CD4-positive, alpha-beta T cell (primary cell): ENCODE measurements at regions not wholly inside any gene's neighbourhood (a gene's known extent, or its start where the extent isn't known, plus 50 kb on each side); places are given as distances from the start of the nearest gene placed in this dataset.
A peak's percentile ranks its signal among the peaks of the same experiment; 100 is the strongest.

ENCODE experiments used
- ATAC-seq: fragments of 200-7000 bp; cut with Tn5 transposase; one replicate; pipeline ENCODE4 v1.10.0; 2022; ENCODE audit warnings: mild to moderate bottlenecking; ENCODE audit not compliant: poor library complexity
- CTCF ChIA-PET: fragments of 350-600 bp; sonication (Branson Sonifier 250); formaldehyde crosslinking; loops from one replicate; lab custom pipeline; 2021; ENCODE audit warnings: antibody characterized with exemption, inconsistent platforms; lab: Charles Lee
- POLR2A ChIA-PET: fragments of 350-600 bp; sonication (Branson Sonifier 250); formaldehyde crosslinking; loops from one replicate; lab custom pipeline; 2021; ENCODE audit warnings: antibody characterized with exemption, inconsistent platforms; lab: Charles Lee
- DNase-seq, 14 experiments: peaks; one replicate each; pipeline ENCODE4 v3.0.0-alpha.2; 2013 to 2020; ENCODE audit warnings: mixed read lengths in 2 of 14
- H3K27ac ChIP-seq, 2 donors: one replicate each; pipeline versions ENCODE4 v1.5.1 to v1.7.0; 2013; ENCODE audit warnings: low read length in 2 of 2, low read depth in 1 of 2, mild to moderate bottlenecking in 1 of 2
- H3K27me3 ChIP-seq, 2 experiments: 1 replicate in 1 of 2; 2 replicates in 1 of 2; pipeline versions ENCODE4 v1.6.1 to v1.7.0; 2013; ENCODE audit warnings: low read length in 2 of 2, control low read depth in 1 of 2, mild to moderate bottlenecking in 1 of 2, moderate library complexity in 1 of 2; ENCODE audit not compliant: insufficient read depth in 2 of 2, control insufficient read depth in 1 of 2
- H3K36me3 ChIP-seq: one replicate; pipeline ENCODE4 v1.6.1; 2013; ENCODE audit warnings: low read length, control low read depth; ENCODE audit not compliant: insufficient read depth
- H3K4me1 ChIP-seq: one replicate; pipeline ENCODE4 v1.6.1; 2013; ENCODE audit warnings: low read length, control low read depth; ENCODE audit not compliant: insufficient read depth
- H3K4me3 ChIP-seq: one replicate; pipeline ENCODE4 v1.5.1; 2013; ENCODE audit warnings: mild to moderate bottlenecking, low read length, moderate library complexity
- H3K9me3 ChIP-seq, 2 experiments: 1 replicate in 1 of 2; 2 replicates in 1 of 2; pipeline versions ENCODE4 v1.6.1 to v1.7.0; 2013; ENCODE audit warnings: low read length in 2 of 2, mild to moderate bottlenecking in 2 of 2, control low read depth in 1 of 2, moderate library complexity in 1 of 2; ENCODE audit not compliant: control insufficient read depth in 1 of 2, insufficient read depth in 1 of 2
- H3K27ac Mint-ChIP-seq: one replicate; pipeline ENCODE4 v1.8.0; 2020; ENCODE audit warnings: mixed read lengths
- H3K27me3 Mint-ChIP-seq: one replicate; pipeline ENCODE4 v1.8.0; 2021; ENCODE audit warnings: mixed read lengths
- H3K36me3 Mint-ChIP-seq: one replicate; pipeline ENCODE4 v1.8.0; 2021; ENCODE audit warnings: low read depth, mixed read lengths
- H3K4me1 Mint-ChIP-seq: one replicate; pipeline ENCODE4 v1.8.0; 2021; ENCODE audit warnings: low read depth, mixed read lengths
- H3K4me3 Mint-ChIP-seq: one replicate; pipeline ENCODE4 v1.8.0; 2020; ENCODE audit warnings: mild to moderate bottlenecking, mixed read lengths
- H3K9me3 Mint-ChIP-seq: one replicate; pipeline ENCODE4 v1.8.0; 2020; ENCODE audit warnings: mixed read lengths
- intact Hi-C, 2 experiments: fragments of 100-400 bp; cut with DNase I in 1 of 2; cut with micrococcal nuclease in 1 of 2; formaldehyde crosslinking; loops; one replicate each; pipeline versions ENCODE4 v1.15.1 to v1.9.0; 2023 to 2025; cut with DNase I, micrococcal nuclease
- TF ChIP-seq, protein P1 (sequence below): fragments of 200-600 bp; IDR thresholded peaks from one replicate; pipeline ENCODE4 v1.8.0; 2022; ENCODE audit warnings: antibody characterized with exemption, mild to moderate bottlenecking

DNA sequence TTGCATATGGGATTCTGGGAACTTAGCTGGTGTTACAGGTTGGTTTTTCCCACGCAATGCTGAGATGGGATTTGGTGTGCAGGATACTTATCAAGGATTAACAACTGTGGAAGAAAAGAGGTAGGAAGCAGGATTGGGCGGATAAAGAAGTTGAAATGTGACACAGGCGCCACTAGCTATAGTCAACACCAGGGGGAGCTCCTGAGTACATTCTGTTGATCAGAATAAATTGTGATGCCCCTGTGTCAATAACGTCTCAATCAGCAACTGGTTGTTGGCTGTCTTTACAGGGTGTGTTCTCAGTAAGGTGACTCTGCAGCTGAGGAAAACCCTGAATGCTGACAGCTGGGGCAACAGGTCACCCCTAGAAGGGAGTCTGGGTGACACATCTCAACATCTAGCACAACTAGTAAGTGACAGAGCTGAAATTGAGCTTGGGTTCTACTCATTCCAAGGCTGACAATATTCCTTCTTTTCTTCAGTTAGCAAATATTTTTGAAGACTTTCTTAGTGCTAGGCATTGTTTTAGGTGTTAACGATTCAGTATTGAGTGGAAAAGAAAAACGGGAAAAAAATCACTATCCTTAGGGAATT, 143.0 kb downstream of the ARL6IP6 start:
- no peak overlapping the region for H3K4me3 ChIP-seq
- DNase-seq (peak in 3 of 14 experiments; percentile 3 to 8 (median 6)), ATAC-seq (no peak)
- ChIA-PET CTCF (no interaction called here), POLR2A (no interaction called here)
- peaks cover 21% of the 10 kb centered on the region for H3K9me3 Mint-ChIP-seq
- H3K27me3 ChIP-seq = no peaks in the 10 kb centered on the region
- no peaks in the 10 kb centered on the region for H3K4me1 ChIP-seq
- H3K27me3 Mint-ChIP-seq = peaks cover 6% of the 10 kb centered on the region
- no peaks in the 10 kb centered on the region for H3K36me3 ChIP-seq
- TF ChIP-seq, protein P1, sequence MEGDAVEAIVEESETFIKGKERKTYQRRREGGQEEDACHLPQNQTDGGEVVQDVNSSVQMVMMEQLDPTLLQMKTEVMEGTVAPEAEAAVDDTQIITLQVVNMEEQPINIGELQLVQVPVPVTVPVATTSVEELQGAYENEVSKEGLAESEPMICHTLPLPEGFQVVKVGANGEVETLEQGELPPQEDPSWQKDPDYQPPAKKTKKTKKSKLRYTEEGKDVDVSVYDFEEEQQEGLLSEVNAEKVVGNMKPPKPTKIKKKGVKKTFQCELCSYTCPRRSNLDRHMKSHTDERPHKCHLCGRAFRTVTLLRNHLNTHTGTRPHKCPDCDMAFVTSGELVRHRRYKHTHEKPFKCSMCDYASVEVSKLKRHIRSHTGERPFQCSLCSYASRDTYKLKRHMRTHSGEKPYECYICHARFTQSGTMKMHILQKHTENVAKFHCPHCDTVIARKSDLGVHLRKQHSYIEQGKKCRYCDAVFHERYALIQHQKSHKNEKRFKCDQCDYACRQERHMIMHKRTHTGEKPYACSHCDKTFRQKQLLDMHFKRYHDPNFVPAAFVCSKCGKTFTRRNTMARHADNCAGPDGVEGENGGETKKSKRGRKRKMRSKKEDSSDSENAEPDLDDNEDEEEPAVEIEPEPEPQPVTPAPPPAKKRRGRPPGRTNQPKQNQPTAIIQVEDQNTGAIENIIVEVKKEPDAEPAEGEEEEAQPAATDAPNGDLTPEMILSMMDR = no peak
- no peaks in the 10 kb centered on the region for H3K36me3 Mint-ChIP-seq
- no peaks in the 10 kb centered on the region for H3K4me1 Mint-ChIP-seq
- no peak overlapping the region for H3K4me3 Mint-ChIP-seq
- no peak overlapping the region for H3K27ac Mint-ChIP-seq
- intact Hi-C loops = no loop called here
- no peak overlapping the region for H3K27ac ChIP-seq
- H3K9me3 ChIP-seq = peaks cover 4 to 30% of the 10 kb centered on the region in 2 experiments

DNA sequence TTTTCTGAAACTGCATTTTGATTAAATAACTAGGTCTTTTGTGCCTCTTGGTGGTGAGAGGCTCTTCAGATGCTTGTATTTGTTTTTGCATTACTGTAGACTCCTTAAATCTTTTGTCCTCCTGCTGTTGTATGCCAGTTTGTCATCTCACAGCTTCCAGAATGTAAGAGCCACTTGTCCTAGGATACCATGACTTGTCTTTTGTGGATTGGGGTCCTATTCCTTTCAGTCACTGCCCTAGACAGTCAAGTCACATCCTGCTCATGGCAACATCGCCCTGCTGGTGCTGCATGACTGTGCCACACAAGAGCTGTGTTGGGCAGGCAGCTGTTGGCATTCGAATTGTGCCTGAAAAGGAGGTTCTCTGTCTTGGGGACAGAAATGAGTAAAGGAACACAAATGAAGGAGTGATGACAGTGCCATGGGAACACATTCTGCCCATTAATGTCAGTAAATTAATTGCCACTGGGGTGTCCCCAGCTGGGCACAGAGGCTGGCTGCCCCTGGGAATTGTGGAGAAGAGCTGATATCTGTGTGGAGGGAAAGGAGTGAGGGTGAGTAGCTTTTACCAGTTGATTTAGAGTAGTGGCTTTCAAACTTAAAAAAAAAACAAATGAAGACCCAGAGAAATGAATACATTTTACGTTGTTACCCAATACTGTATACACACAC, 140.3 kb downstream of the ARL6IP6 start:
- ChIA-PET POLR2A (no interaction called here), CTCF (no interaction called here)
- H3K27me3 ChIP-seq = no peaks in the 10 kb centered on the region
- no peaks in the 10 kb centered on the region for H3K4me1 Mint-ChIP-seq
- intact Hi-C loops = no loop called here
- peaks cover 9% of the 10 kb centered on the region for H3K27me3 Mint-ChIP-seq
- no peak overlapping the region for H3K4me3 ChIP-seq
- TF ChIP-seq, protein P1 = no peak
- ATAC-seq = no peak
- no peaks in the 10 kb centered on the region for H3K36me3 Mint-ChIP-seq
- peaks cover 14% of the 10 kb centered on the region for H3K9me3 Mint-ChIP-seq
- no peak overlapping the region for H3K27ac Mint-ChIP-seq
- H3K4me1 ChIP-seq = no peaks in the 10 kb centered on the region
- no peak overlapping the region for H3K27ac ChIP-seq
- DNase-seq = no peak
- peaks cover 4 to 20% of the 10 kb centered on the region in 2 experiments for H3K9me3 ChIP-seq
- H3K4me3 Mint-ChIP-seq = no peak overlapping the region
- no peaks in the 10 kb centered on the region for H3K36me3 ChIP-seq

DNA sequence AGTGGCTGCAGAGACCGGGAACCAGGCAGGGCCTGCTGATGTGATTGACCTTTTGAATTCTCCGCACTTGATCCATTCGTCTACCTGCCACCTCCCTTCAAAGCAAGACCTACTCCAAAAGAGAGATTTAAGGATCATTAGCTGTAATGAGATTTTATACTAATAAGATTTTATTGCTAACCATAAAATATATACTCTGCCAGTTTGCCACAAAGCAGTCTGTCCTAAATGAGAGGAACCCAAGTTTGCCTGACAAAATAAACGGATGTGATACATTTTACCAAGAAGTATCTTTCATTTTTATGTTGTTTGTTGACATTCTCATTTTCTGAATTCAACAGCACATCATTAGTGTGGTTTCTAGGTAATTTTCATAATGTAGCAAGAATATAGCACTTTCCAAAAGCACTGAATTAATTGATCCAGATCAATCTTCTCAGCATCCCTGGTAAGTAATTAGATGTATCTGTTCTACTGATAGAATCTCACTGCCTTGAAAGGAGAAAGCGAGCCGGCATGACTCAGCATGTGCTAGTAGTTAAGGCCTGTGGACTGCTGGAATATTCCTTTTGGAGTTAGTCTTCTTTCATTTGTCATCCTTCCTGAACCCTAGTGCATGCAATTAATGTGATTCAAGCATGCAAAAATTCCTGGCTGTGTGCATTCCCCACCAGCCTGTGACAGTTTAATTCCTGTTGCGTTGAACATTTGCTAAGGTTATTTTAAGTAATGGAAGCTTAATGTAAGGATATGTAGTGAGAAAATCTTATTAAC, 128.5 kb downstream of the ARL6IP6 start:
- POLR2A ChIA-PET = no interaction called here
- CTCF ChIA-PET = no interaction called here
- H3K4me1 Mint-ChIP-seq = no peaks in the 10 kb centered on the region

More for the DNA sequence above, 128.5 kb downstream of the ARL6IP6 start:
- Histone ChIP-seq H3K9me3 (no peaks in the 10 kb centered on the region), H3K36me3 (no peaks in the 10 kb centered on the region), H3K4me1 (no peaks in the 10 kb centered on the region), H3K27me3 (no peaks in the 10 kb centered on the region), H3K27ac (no peak overlapping the region), H3K4me3 (no peak overlapping the region)
- H3K36me3 Mint-ChIP-seq = no peaks in the 10 kb centered on the region
- H3K9me3 Mint-ChIP-seq = peaks cover under 1% of the 10 kb centered on the region
- intact Hi-C loops = no loop called here
- TF ChIP-seq, protein P1 = no peak
- H3K27me3 Mint-ChIP-seq = peaks cover 2% of the 10 kb centered on the region
- DNase-seq (no peak), ATAC-seq (no peak)
- no peak overlapping the region for H3K27ac Mint-ChIP-seq
- no peak overlapping the region for H3K4me3 Mint-ChIP-seq
